NCI-H2029 (cell line): ENCODE measurements at regions not wholly inside any gene's neighbourhood (a gene's known extent, or its start where the extent isn't known, plus 50 kb on each side); places are given as distances from the start of the nearest gene placed in this dataset.
"Not testable (repeated sequence)": the region's sequence is repeated elsewhere in the genome, so short reads cannot be mapped to it uniquely, and the experiment has no call there.

Experiments
- DNase-seq: peaks from one replicate; lab custom pipeline; 2025; lab: John Stamatoyannopoulos, UW

GRCh38 chr6:102749210-102749971 lies 1355.9 kb downstream of the GRIK2 start:
- no peak for DNase-seq

- DNase-seq = no peak
Measured at GRCh38 chr6:102746941-102747340, 1353.4 kb downstream of the GRIK2 start.

DNA sequence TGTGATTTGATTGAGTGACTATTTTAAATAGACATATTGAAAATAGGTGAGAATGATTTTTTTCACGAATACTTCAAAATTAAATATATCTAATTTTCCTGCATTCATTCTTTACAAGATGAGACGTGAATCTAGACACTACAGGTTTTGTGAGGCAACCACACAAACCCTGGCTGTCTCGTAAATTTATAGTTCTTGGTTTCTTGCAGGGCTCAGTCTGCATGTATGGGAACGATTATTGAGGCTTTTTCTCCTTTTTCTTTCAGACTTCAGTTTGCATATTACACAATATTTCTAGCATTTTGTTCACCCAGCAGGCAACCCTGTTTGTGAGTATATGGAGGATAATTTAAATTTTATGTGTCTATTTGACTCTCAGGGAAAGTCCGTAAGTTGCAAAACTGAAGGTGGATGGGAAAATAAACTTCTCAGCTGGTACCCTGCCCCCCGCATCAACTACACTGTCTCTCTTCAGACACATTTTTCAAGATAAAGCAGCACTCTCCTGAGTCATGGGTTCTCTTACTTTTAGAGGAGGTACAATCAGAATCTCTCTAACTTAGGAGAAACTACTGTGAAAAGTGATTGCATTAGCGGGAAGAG lies 1349.3 kb downstream of the GRIK2 start:
- no peak for DNase-seq

DNA sequence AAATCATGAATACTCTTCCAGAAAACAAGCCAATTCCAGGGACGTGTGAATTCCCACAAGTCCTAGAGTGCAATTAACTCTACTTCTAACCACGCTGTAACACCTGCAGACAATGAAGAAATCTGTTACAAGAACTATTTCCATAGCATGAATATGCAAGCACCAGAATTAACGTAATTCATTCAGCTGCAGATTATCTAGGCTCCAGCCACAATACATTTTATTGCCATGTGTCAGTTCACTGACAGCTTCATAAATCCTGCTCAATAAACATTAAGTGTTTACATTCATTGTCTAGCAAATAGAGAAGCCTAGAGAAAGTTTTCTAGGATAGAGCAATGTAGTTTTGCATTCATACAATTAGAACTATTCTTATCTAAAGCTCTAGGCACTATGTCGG lies 1348.5 kb downstream of the GRIK2 start:
- DNase-seq = no peak

DNA sequence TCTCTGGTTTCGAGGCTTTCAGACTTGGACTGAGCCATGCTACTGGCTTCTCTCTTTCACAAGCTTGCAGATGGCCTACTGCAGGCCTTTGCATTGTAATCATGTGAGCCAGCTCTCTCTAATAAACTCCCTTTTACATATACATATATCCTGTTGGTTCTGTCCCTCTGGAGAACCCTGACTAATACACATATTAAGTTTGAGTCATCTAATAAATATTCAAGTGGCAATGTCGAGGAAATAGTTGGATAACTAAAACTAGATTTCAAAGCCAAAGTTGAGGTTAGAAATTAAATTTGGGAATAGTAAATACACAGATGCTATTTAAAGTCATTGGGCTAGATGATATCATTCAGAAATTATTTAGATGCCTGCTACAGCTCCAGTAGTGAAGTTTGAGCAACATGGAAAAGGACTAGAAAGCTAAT lies 1343.4 kb downstream of the GRIK2 start:
- DNase-seq = no peak

DNA sequence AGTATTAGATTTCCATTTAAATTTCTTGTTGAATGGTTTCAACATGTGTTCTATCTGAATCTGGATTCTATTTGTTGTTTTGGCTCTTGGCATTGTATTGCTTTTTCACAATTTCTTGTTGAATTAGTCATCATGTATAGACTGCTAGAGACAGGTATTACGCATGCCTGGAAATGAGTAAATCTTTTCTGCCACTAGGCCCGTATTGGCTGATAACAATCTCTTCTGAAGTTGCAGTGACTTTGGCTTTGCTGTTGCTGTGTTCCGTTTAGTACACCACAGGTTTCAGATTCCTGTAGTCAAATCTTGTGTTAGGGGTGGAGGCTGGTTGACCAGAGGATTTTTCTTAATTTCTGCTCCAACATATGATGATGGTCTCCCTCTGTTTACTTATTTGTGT lies 1339.4 kb downstream of the GRIK2 start:
- no peak for DNase-seq

DNA sequence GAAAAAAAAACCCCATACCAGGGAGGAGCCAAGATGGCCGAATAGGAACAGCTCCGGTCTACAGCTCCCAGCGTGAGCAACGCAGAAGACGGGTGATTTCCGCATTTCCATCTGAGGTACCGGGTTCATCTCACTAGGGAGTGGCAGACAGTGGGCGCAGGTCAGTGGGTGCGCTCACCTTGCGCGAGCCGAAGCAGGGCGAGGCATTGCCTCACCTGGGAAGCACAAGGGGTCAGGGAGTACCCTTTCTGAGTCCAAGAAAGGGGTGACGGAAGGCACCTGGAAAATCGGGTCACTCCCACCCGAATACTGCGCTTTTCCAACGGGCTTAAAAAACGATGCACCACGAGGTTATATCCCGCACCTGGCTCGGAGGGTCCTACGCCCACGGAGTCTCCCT lies 1328.6 kb downstream of the GRIK2 start:
- DNase-seq = not testable (repeated sequence)

DNA sequence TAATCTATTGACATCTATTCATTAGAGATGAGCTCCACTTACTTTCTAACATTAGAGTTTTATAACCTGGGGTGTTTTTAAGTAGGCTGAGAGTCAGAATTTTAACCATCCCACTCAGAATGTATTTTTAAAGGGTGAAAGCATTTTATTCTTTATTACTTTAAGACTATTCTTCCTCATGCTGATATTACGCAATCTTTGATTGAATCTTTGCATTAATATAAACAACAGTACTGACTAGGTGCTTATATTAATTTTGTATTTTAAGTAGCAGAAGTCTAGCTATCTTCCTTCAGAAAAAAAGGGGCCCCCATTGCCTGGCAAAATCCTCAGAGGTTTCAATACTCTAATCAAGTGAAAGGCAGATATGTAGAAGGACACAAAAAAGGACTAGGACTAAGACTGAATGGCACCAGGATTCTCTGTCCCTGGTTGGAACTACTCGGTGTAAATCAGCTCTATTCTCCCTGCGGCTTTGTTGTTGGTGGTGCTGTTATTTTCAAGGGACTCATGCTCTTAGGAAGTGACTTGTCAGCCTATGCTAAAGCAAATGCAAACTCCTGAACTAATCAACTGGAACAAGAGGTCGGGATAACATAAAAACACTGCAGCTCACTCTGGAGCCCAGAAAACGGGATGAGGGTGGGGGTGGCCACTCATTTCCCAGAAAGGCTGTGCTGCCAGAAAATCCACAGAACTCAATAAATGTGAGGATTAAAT lies 1324.4 kb downstream of the GRIK2 start:
- no peak for DNase-seq

- no peak for DNase-seq
Measured at GRCh38 chr6:102717252-102717651, 1323.7 kb downstream of the GRIK2 start.

GRCh38 chr6:102701019-102701418 lies 1307.5 kb downstream of the GRIK2 start:
- no peak for DNase-seq

- no peak for DNase-seq
Measured at GRCh38 chr6:102686461-102686860, 1293.0 kb downstream of the GRIK2 start.

GRCh38 chr6:102680413-102680812 lies 1286.9 kb downstream of the GRIK2 start:
- no peak for DNase-seq

DNA sequence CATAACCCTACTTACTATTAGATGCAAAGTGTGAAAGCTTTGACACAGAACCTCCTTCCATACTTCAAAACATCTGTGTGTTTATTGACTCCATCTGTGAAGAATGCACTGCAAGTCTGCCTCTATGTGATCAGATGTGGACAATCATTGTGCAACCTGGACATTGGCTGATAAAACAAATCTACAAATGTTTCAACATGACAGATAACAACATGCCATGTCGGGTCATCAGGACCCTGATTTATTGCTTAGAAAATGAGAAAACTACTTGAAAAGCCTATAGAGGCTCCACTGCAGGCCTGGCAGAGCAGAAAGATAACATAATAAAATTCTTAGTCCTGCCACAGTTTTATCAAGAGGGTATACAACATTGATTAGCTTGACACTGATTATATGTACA lies 1286.4 kb downstream of the GRIK2 start:
- DNase-seq = no peak

GRCh38 chr6:102677225-102677624 lies 1283.7 kb downstream of the GRIK2 start:
- DNase-seq = no peak

GRCh38 chr6:102670735-102671134 lies 1277.2 kb downstream of the GRIK2 start:
- DNase-seq = no peak

- DNase-seq = no peak
Measured at GRCh38 chr6:102662851-102663250, 1269.3 kb downstream of the GRIK2 start.

GRCh38 chr6:102660303-102660702 lies 1266.8 kb downstream of the GRIK2 start:
- no peak for DNase-seq

GRCh38 chr6:102655823-102656222 lies 1262.3 kb downstream of the GRIK2 start:
- DNase-seq = no peak

DNA sequence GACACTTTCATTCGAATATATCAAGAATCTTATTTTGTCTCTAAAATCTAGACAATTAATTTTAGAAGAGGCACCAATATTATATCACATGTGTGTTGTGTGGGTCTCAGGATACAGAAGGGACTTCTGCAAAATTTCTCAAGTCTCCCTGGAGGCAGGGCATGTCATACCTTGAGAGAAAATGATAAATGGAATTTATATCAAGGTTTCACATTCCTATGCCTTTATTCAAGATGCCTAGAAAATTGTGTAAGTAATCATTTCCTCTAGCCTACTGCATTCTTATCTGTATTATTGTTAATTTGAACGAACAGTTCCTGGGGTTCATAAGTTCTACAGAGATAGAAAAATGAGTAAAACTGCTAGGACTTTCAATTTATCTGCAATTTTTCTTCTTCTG lies 1247.9 kb downstream of the GRIK2 start:
- no peak for DNase-seq

DNA sequence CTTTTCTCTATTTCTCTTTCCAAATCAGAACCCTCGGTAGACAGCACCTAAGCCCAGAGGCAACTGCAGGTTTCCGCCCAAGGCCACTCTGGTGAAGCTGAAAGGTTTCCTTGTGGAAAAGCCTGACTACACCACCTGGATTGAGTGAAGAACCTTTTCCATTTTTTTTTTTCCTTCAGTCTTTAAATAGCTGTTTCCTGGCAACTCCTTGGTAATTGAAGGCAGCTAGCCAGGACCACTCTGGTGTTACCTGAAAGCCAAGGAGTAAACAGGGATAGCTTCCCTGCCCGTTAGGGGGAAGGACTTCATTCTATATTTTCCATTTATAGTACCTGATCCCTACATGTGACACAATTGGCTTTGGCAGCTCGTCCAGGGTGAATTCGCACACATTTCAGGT lies 1238.4 kb downstream of the GRIK2 start:
- no peak for DNase-seq

- no peak for DNase-seq
Measured at GRCh38 chr6:102623201-102623600, 1229.7 kb downstream of the GRIK2 start.

DNA sequence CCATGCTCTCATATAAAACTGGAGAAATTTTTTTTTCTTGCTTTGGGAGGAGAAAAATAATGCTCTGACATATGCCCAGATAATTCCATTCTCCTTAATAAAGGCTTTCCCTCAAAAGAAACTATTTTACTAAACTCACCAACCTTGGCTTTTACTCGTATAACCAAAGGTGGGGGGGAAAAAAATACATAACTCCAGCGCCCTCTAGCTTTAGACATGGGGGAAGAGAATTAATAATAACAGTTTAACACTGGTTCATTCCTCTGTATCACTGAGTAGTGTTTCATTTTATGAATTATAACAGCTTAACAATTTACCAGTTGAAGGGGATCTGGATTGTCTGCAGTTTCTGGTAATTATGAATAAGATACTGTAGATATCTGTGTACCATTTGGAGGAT lies 1226.1 kb downstream of the GRIK2 start:
- DNase-seq = peak; percentile 3

- DNase-seq = no peak
Measured at GRCh38 chr6:102582569-102582968, 1189.1 kb downstream of the GRIK2 start.
